NT2/D1 (cell line): ENCODE measurements at regions not wholly inside any gene's neighbourhood (a gene's known extent, or its start where the extent isn't known, plus 50 kb on each side); places are given as distances from the start of the nearest gene placed in this dataset.

Experiments used
- DNase-seq: peaks from one replicate; pipeline ENCODE4 v3.0.0-alpha.2; 2011; ENCODE audit warnings: low read depth, low spot score
- H3K27me3 ChIP-seq: 2 replicates; pipeline ENCODE4 v1.6.0; 2011; ENCODE audit warnings: mild to moderate bottlenecking; ENCODE audit not compliant: insufficient read length, insufficient read depth
- H3K36me3 ChIP-seq: 2 replicates; pipeline ENCODE4 v1.6.1; 2011; ENCODE audit warnings: mild to moderate bottlenecking, low read length, mixed read lengths; ENCODE audit not compliant: insufficient read depth, insufficient read length
- H3K4me1 ChIP-seq: 2 replicates; pipeline ENCODE4 v1.5.1; 2011; ENCODE audit not compliant: insufficient read depth, insufficient read length
- H3K4me3 ChIP-seq: 2 replicates; pipeline ENCODE4 v1.5.1; 2011; ENCODE audit warnings: low read depth; ENCODE audit not compliant: insufficient read length
- H3K9ac ChIP-seq: 2 replicates; pipeline ENCODE4 v1.6.0; 2011; ENCODE audit warnings: low read depth; ENCODE audit not compliant: insufficient read length
- H3K9me3 ChIP-seq: 2 replicates; pipeline ENCODE4 v1.5.1; 2011; ENCODE audit warnings: mild to moderate bottlenecking, low read length; ENCODE audit not compliant: insufficient read depth
- SUZ12 ChIP-seq: IDR thresholded peaks from 2 replicates; pipeline ENCODE4 v1.6.1; 2011; ENCODE audit not compliant: insufficient read length, insufficient read depth; ENCODE audit errors: extremely low read depth
- YY1 ChIP-seq: IDR thresholded peaks from 2 replicates; pipeline ENCODE4 v1.6.1; 2011; ENCODE audit not compliant: insufficient read length, insufficient read depth
- ZNF274 ChIP-seq: IDR thresholded peaks from 2 replicates; pipeline ENCODE4 v1.6.1; 2011; ENCODE audit warnings: mild to moderate bottlenecking, low read depth, low read length

DNA sequence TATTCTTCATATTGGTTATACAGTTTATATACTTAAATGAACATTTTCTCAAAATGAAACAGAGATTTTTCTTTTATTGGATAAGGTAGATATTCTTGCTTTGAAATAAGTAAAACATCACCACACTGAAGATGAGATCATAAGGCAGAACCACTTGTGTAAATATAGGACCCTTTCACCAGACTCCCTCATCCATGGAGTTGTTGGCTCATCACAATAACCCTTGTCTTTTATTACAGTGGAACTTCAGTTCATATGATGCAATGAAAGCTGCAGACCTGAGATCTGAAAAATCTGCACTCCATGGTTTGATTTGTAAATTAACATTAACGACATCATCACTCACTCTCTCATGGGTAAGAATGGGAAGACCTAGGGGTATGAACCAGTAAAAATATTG, 51.9 kb upstream of the DBX2 start:
- DNase-seq = no peak
- H3K27me3 ChIP-seq = no peaks in the 10 kb centered on the region
- H3K4me1 ChIP-seq = no peaks in the 10 kb centered on the region
- TF ChIP-seq SUZ12 = no peak
- no peaks in the 10 kb centered on the region for H3K36me3 ChIP-seq
- no peaks in the 10 kb centered on the region for H3K9me3 ChIP-seq
- no peak overlapping the region for H3K4me3 ChIP-seq
- no peak overlapping the region for H3K9ac ChIP-seq

DNA sequence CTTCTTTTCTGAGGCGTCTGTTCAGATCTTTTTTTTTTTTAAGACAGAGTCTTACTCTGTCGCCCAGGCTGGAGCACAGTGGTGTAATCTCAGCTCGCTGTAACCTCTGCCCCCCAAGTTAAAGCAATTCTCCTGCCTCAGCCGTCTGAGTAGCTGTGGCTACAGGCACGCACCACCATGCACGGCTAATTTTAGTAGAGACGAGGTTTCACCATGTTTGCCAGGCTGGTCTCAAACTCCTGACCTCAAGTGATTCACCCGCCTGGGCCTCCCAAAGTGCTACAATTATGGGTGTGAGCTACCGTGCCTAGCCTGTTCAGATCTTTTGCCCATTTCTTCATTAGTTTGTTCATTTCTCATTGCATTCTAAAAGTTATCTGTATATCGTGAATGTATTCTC, 55.1 kb upstream of the DBX2 start:
- TF ChIP-seq SUZ12 (no peak), ZNF274 (no peak), YY1 (no peak)
- no peak for DNase-seq

DNA sequence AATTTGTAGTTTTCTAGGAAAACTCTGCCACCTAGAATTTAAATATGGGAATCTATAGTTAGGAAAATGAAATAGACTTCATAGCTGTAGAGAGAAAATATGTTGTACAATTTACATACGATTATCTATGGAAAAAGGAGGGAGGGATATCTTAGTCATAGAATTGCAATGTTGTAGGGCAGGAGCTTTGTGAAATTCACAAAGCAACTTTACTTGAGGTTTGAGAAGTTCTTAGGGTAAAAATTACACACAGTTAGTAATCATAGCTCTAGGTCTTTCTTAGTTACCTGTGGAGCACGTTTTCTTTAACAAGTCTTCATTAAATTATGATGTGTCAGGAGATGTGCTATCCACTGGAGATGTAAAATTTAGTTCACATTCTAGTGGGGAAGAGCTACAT, 61.4 kb upstream of the DBX2 start:
- Histone ChIP-seq H3K36me3 (no peaks in the 10 kb centered on the region), H3K9ac (no peak overlapping the region), H3K4me1 (no peaks in the 10 kb centered on the region), H3K9me3 (no peaks in the 10 kb centered on the region), H3K4me3 (no peak overlapping the region), H3K27me3 (no peaks in the 10 kb centered on the region)
- TF ChIP-seq SUZ12 = no peak
- TF ChIP-seq YY1 = no peak
- no peak for TF ChIP-seq ZNF274
- no peak for DNase-seq

More for the DNA sequence above, 55.1 kb upstream of the DBX2 start:
- H3K36me3 ChIP-seq = no peaks in the 10 kb centered on the region
- H3K4me1 ChIP-seq = no peaks in the 10 kb centered on the region
- H3K9me3 ChIP-seq = no peaks in the 10 kb centered on the region
- H3K4me3 ChIP-seq = no peak overlapping the region
- H3K9ac ChIP-seq = no peak overlapping the region
- H3K27me3 ChIP-seq = no peaks in the 10 kb centered on the region

DNA sequence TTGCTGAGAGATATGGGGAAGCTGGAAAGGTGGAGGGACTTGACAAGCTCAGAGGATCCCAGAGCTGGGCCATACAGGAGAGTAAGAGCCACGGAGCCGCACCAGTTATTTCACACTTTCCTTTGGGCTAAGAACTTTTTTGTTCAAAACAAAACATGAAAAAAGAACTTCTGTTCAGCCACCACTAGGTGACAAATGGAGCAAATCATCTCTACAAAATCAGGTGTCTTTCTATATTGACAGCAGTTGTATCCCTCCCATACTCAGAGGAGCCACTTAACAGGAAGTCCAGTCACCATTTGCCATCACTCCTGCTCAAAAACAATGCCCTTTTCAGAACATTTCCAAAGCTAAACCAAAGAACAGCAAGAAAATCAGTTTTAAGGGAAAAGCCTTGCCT, 70.3 kb upstream of the DBX2 start:
- H3K27me3 ChIP-seq = no peaks in the 10 kb centered on the region
- H3K36me3 ChIP-seq = no peaks in the 10 kb centered on the region
- no peaks in the 10 kb centered on the region for H3K9me3 ChIP-seq
- H3K9ac ChIP-seq = no peak overlapping the region
- H3K4me1 ChIP-seq = peaks cover 3% of the 10 kb centered on the region
- DNase-seq = no peak
- no peak for TF ChIP-seq SUZ12
- TF ChIP-seq ZNF274 = no peak
- no peak for TF ChIP-seq YY1
- H3K4me3 ChIP-seq = no peak overlapping the region

DNA sequence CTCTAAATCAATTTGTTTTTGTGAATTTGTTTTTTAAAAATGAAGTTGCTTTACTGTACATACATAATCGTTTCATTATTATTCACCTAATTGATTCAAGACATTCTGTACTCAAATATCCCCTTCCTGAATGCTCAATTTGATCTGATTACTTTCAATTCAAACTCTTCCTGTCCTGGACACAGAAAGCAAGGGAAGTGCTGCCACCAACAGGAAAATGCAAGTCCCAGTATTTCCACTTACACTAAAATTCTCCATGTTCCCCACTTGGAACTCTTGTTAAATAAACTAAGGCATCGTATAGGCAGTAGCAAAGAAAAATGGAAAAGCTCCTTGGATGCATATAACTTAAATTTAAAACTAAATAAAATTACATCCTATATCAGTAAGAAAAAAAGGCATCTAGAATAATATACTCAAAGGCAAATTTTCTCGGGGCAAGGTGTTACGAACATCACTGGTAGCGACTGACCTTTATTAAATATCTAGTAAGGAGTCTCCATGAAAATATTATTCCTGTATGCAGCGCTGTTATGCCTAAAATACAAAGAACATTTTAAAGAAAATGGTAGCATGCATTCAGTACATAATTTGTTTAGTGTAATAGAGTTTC, 72.0 kb upstream of the DBX2 start:
- DNase-seq = peak; percentile 30
- no peak overlapping the region for H3K9ac ChIP-seq
- peaks cover 3% of the 10 kb centered on the region for H3K4me1 ChIP-seq
- H3K4me3 ChIP-seq = no peak overlapping the region
- H3K27me3 ChIP-seq = no peaks in the 10 kb centered on the region
- no peak for TF ChIP-seq SUZ12
- TF ChIP-seq YY1 = no peak
- no peak for TF ChIP-seq ZNF274
- no peaks in the 10 kb centered on the region for H3K9me3 ChIP-seq
- H3K36me3 ChIP-seq = no peaks in the 10 kb centered on the region

DNA sequence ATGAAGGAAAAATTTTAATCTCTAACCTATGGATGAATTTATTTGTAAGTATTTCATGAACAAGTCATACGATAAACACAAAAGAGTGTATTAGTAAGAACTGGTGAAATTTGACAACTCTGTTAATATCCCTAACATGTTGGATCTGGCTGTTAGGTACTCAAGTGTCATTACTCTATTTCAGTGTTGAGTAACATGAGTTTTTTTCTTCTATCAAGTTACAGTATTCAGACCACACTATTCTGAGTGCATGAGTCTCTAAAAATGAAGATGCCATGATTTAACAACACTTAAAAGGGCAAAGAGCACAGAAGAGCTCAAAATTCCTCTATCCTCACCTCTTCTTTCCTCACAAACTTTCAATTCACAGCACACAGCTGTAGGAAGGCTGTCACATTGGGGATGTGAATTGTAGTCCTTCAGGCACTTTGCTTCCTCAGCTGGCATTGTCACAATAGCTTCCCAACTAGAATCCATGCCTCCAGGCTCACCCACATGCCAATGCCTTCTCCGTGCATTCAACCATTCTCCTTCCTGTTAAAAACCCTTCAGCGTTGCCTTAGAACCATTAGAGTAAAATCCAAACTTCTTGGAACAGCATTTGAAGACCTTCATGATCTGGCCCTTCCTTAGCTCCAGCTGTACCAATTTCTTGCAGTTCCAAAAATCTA, 73.7 kb upstream of the DBX2 start:
- Histone ChIP-seq H3K9me3 (no peaks in the 10 kb centered on the region), H3K27me3 (no peaks in the 10 kb centered on the region), H3K36me3 (no peaks in the 10 kb centered on the region), H3K9ac (no peak overlapping the region), H3K4me1 (peaks cover 3% of the 10 kb centered on the region), H3K4me3 (no peak overlapping the region)
- TF ChIP-seq YY1 (no peak), ZNF274 (no peak), SUZ12 (no peak)
- DNase-seq = peak; percentile 13

DNA sequence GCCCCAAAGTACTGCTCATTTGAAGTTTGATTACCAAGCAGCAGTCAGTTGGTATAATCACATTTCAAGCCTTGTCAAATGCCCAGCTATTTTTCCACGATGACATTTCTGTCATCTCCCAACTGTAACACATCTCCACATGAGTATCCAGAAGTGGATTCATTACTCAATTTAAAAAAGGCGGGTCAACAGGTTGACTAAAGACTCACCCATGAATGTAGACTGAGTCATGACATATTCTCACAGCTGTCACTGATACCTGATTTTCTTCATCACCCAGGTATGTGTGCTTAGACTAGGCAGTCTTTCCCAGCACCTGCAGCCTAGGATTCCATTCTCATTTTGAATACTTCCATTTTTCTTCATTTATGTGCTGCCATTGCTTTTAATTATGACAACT, 75.1 kb upstream of the DBX2 start:
- no peaks in the 10 kb centered on the region for H3K27me3 ChIP-seq
- TF ChIP-seq SUZ12 (no peak), ZNF274 (no peak), YY1 (no peak)
- H3K9ac ChIP-seq = no peak overlapping the region
- DNase-seq = no peak
- no peak overlapping the region for H3K4me3 ChIP-seq
- H3K36me3 ChIP-seq = no peaks in the 10 kb centered on the region
- H3K9me3 ChIP-seq = no peaks in the 10 kb centered on the region
- peaks cover 2% of the 10 kb centered on the region for H3K4me1 ChIP-seq
